GM23338 (cell line): ENCODE measurements at regions not wholly inside any gene's neighbourhood (a gene's known extent, or its start where the extent isn't known, plus 50 kb on each side); places are given as distances from the start of the nearest gene placed in this dataset.

ENCODE experiments used
- ATAC-seq: fragments of 200-7000 bp; cut with Tn5 transposase; 3 replicates; pipeline ENCODE4 v1.9.1; 2020
- DNase-seq: peaks from one replicate; pipeline ENCODE4 v3.0.0-alpha.2; 2015; ENCODE audit warnings: low spot score
- H2AFZ ChIP-seq: fragments of 200-600 bp; sonication (generic); 2 replicates; pipeline ENCODE4 v1.8.0; 2016; ENCODE audit warnings: antibody characterized with exemption, mild to moderate bottlenecking, moderate library complexity
- H3F3A ChIP-seq: fragments of 200-600 bp; sonication (generic); replicated peaks from 2 replicates; pipeline ENCODE4 v1.8.0; 2017; ENCODE audit warnings: antibody characterized with exemption, mixed run types, low read depth
- H3K27ac ChIP-seq: fragments of 200-600 bp; sonication (generic); 2 replicates; pipeline ENCODE4 v1.6.1; 2016; ENCODE audit warnings: low read depth
- H3K27me3 ChIP-seq: fragments of 200-600 bp; sonication (generic); 2 replicates; pipeline ENCODE4 v1.8.0; 2016; ENCODE audit warnings: mild to moderate bottlenecking, mixed run types, moderate library complexity; ENCODE audit not compliant: insufficient read depth
- H3K36me3 ChIP-seq: fragments of 200-600 bp; sonication (generic); 2 replicates; pipeline ENCODE4 v1.8.0; 2016; ENCODE audit warnings: mild to moderate bottlenecking; ENCODE audit not compliant: insufficient read depth
- H3K4me1 ChIP-seq: fragments of 200-600 bp; sonication (generic); 2 replicates; pipeline ENCODE4 v1.8.0; 2016; ENCODE audit warnings: mild to moderate bottlenecking, moderate library complexity; ENCODE audit not compliant: insufficient read depth
- H3K4me2 ChIP-seq: fragments of 200-600 bp; sonication (generic); 2 replicates; pipeline ENCODE4 v1.7.1; 2017; ENCODE audit warnings: mixed run types
- H3K4me3 ChIP-seq: fragments of 200-600 bp; sonication (generic); 2 replicates; pipeline ENCODE4 v1.6.1; 2016; ENCODE audit warnings: mixed run types
- H3K79me2 ChIP-seq: fragments of 200-600 bp; sonication (generic); replicated peaks from 2 replicates; pipeline ENCODE4 v1.8.0; 2017; ENCODE audit warnings: mild to moderate bottlenecking; ENCODE audit not compliant: insufficient read depth
- H3K9me2 ChIP-seq: fragments of 200-600 bp; sonication (generic); 2 replicates; pipeline ENCODE4 v1.8.0; 2017; ENCODE audit not compliant: insufficient read depth
- H4K20me1 ChIP-seq: fragments of 200-600 bp; sonication (generic); replicated peaks from 2 replicates; pipeline ENCODE4 v1.8.0; 2017; ENCODE audit warnings: mild to moderate bottlenecking; ENCODE audit not compliant: insufficient read depth
- H3K27ac Mint-ChIP-seq: 2 replicates; pipeline ENCODE4 v1.8.0; 2020; ENCODE audit warnings: inconsistent platforms, mild to moderate bottlenecking, moderate library complexity, mixed read lengths
- H3K27me3 Mint-ChIP-seq: 3 replicates; pipeline ENCODE4 v1.8.0; 2022; ENCODE audit warnings: low read depth, mild to moderate bottlenecking, moderate library complexity, mixed read lengths, inconsistent platforms; ENCODE audit not compliant: insufficient read depth, poor library complexity
- H3K36me3 Mint-ChIP-seq: 3 replicates; pipeline ENCODE4 v1.8.0; 2021; ENCODE audit warnings: low read depth, mild to moderate bottlenecking, inconsistent platforms, moderate library complexity, mixed read lengths
- H3K4me1 Mint-ChIP-seq: 3 replicates; pipeline ENCODE4 v1.8.0; 2020; ENCODE audit warnings: mild to moderate bottlenecking, inconsistent platforms, mixed read lengths
- H3K4me3 Mint-ChIP-seq: 3 replicates; pipeline ENCODE4 v1.8.0; 2021; ENCODE audit warnings: moderate library complexity, mild to moderate bottlenecking, inconsistent platforms, mixed read lengths
- H3K9me3 Mint-ChIP-seq: 3 replicates; pipeline ENCODE4 v1.8.0; 2020; ENCODE audit warnings: moderate library complexity, mild to moderate bottlenecking, inconsistent platforms, mixed read lengths
- EZH2 ChIP-seq: fragments of 200-600 bp; sonication (generic); IDR thresholded peaks from one replicate; pipeline ENCODE4 v1.8.0; 2017; ENCODE audit warnings: antibody characterized with exemption, mild to moderate bottlenecking, low read depth; ENCODE audit not compliant: unreplicated experiment
- NANOG ChIP-seq: IDR thresholded peaks from 2 replicates; pipeline ENCODE4 v1.6.1; 2016; ENCODE audit warnings: antibody characterized with exemption, borderline replicate concordance
- POLR2AphosphoS5 ChIP-seq: IDR thresholded peaks from 2 replicates; pipeline ENCODE4 v1.6.1; 2016; ENCODE audit warnings: antibody characterized with exemption, low read depth
- ZNF462 ChIP-seq: fragments of 250-450 bp; sonication (Bioruptor Pico); IDR thresholded peaks from 2 replicates; pipeline ENCODE4 v1.5.0; 2020; ENCODE audit warnings: mild to moderate bottlenecking, moderate library complexity
- TF ChIP-seq, protein P1 (sequence below), 2 experiments: fragments of 200-600 bp in 1 of 2; sonication (generic) in 1 of 2; conservative IDR thresholded peaks; 2 replicates each; pipeline versions ENCODE4 v1.5.1 to v1.6.1; 2016 to 2017; ENCODE audit warnings: antibody characterized with exemption in 2 of 2, low read depth in 2 of 2, mild to moderate bottlenecking in 2 of 2, moderate library complexity in 1 of 2

- TF ChIP-seq ZNF462 (CRISPR knock-in tag): no peak
- TF ChIP-seq NANOG: no peak
Observed at GRCh38 chr6:71527886-71528285, 239.3 kb downstream of the OGFRL1 start (continued).

DNA sequence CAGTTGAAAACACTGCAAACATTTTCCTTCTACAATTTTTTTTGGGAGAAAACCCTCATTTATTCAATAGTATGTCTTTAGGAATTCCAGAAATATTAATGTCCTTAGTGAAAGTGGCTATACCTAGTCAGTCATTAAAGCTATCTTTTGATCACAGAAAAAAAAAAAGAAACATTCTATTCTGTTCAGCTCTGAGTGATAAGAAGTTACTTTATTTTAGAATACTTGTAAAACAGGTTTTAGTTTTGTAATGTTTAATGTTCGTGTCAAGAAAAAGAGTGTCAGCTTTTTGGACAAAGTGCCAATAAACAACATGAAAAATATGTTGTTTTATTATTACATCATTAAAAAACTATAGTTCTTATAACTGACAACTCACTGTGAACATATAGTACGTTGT is 240.4 kb downstream of the OGFRL1 start:
- Mint-ChIP-seq H3K27me3 (peaks cover 2% of the 10 kb centered on the region), H3K36me3 (no peaks in the 10 kb centered on the region), H3K4me1 (no peaks in the 10 kb centered on the region; the same call in 2 of the 3 replicates), H3K9me3 (no peaks in the 10 kb centered on the region), H3K4me3 (no peak overlapping the region), H3K27ac (no peak overlapping the region)
- H3K79me2 ChIP-seq: no peaks in the 10 kb centered on the region
- H3K27me3 ChIP-seq: no peaks in the 10 kb centered on the region
- ATAC-seq (no peak), DNase-seq (no peak)
- H2AFZ ChIP-seq: no peak overlapping the region
- no peaks in the 10 kb centered on the region for H3K9me2 ChIP-seq
- H3K4me3 ChIP-seq: no peak overlapping the region
- H3K4me1 ChIP-seq: no peaks in the 10 kb centered on the region
- H4K20me1 ChIP-seq: no peaks in the 10 kb centered on the region
- no peak overlapping the region for H3K4me2 ChIP-seq
- TF ChIP-seq, protein P1, sequence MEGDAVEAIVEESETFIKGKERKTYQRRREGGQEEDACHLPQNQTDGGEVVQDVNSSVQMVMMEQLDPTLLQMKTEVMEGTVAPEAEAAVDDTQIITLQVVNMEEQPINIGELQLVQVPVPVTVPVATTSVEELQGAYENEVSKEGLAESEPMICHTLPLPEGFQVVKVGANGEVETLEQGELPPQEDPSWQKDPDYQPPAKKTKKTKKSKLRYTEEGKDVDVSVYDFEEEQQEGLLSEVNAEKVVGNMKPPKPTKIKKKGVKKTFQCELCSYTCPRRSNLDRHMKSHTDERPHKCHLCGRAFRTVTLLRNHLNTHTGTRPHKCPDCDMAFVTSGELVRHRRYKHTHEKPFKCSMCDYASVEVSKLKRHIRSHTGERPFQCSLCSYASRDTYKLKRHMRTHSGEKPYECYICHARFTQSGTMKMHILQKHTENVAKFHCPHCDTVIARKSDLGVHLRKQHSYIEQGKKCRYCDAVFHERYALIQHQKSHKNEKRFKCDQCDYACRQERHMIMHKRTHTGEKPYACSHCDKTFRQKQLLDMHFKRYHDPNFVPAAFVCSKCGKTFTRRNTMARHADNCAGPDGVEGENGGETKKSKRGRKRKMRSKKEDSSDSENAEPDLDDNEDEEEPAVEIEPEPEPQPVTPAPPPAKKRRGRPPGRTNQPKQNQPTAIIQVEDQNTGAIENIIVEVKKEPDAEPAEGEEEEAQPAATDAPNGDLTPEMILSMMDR (conservative IDR thresholded peaks at IDR 0.05; ENCODE audit: low read depth in 2 of 2): no peak
- TF ChIP-seq POLR2AphosphoS5 (no peak), EZH2 (no peak)
- H3K36me3 ChIP-seq: no peaks in the 10 kb centered on the region
- no peaks in the 10 kb centered on the region for H3F3A ChIP-seq
- H3K27ac ChIP-seq: no peak overlapping the region
